Activated CD4-positive, alpha-beta T cell treated with anti-CD3 and anti-CD28 coated beads, Interleukin-2, Interleukin-6, amounts not matched to agents 100 ng/mL and 50 ng/mL, durations not matched to agents 16 hours and 8 hours (primary cell): ENCODE measurements at regions not wholly inside any gene's neighbourhood (a gene's known extent, or its start where the extent isn't known, plus 50 kb on each side); places are given as distances from the start of the nearest gene placed in this dataset.
"Not testable (repeated sequence)": the region's sequence is repeated elsewhere in the genome, so short reads cannot be mapped to it uniquely, and the experiment has no call there.

Experiments
- DNase-seq: peaks from one replicate; pipeline ENCODE4 v3.0.0-alpha.2; 2020

GRCh38 chr15:84094720-84095119, 140.9 kb upstream of the GOLGA6L4 start:
- not testable (repeated sequence) for DNase-seq

GRCh38 chr15:84097053-84097452, 138.5 kb upstream of the GOLGA6L4 start:
- DNase-seq = not testable (repeated sequence)

- DNase-seq = no peak
Observed at GRCh38 chr15:84098604-84099003, 137.0 kb upstream of the GOLGA6L4 start.

- DNase-seq = no peak
Observed at GRCh38 chr15:84099181-84099580, 136.4 kb upstream of the GOLGA6L4 start.

- no peak for DNase-seq
Observed at GRCh38 chr15:84103345-84103744, 132.2 kb upstream of the GOLGA6L4 start.

GRCh38 chr15:84104853-84105252, 130.7 kb upstream of the GOLGA6L4 start:
- no peak for DNase-seq

GRCh38 chr15:84108728-84109127, 126.8 kb upstream of the GOLGA6L4 start:
- DNase-seq = no peak

GRCh38 chr15:84111575-84111974, 124.0 kb upstream of the GOLGA6L4 start:
- DNase-seq = no peak

- DNase-seq = no peak
Observed at GRCh38 chr15:84112025-84112424, 123.5 kb upstream of the GOLGA6L4 start.

GRCh38 chr15:84113919-84114318, 121.7 kb upstream of the GOLGA6L4 start:
- no peak for DNase-seq

GRCh38 chr15:84114680-84115079, 120.9 kb upstream of the GOLGA6L4 start:
- DNase-seq = not testable (repeated sequence)

- DNase-seq = not testable (repeated sequence)
Observed at GRCh38 chr15:84119351-84119750, 116.2 kb upstream of the GOLGA6L4 start.

GRCh38 chr15:84120903-84121302, 114.7 kb upstream of the GOLGA6L4 start:
- DNase-seq = not testable (repeated sequence)

GRCh38 chr15:84128706-84129105, 106.9 kb upstream of the GOLGA6L4 start:
- not testable (repeated sequence) for DNase-seq

GRCh38 chr15:84130098-84130831, 105.3 kb upstream of the GOLGA6L4 start:
- not testable (repeated sequence) for DNase-seq

- DNase-seq = not testable (repeated sequence)
Observed at GRCh38 chr15:84135931-84136456, 99.6 kb upstream of the GOLGA6L4 start.

- peak; percentile 88 for DNase-seq
Observed at GRCh38 chr15:84142888-84143337, 92.7 kb upstream of the GOLGA6L4 start.

- DNase-seq = peak; percentile 6
Observed at GRCh38 chr15:84143753-84144314, 91.7 kb upstream of the GOLGA6L4 start.

GRCh38 chr15:84144946-84145345, 90.6 kb upstream of the GOLGA6L4 start:
- not testable (repeated sequence) for DNase-seq

GRCh38 chr15:84146299-84146698, 89.3 kb upstream of the GOLGA6L4 start:
- not testable (repeated sequence) for DNase-seq

GRCh38 chr15:84147307-84147706, 88.3 kb upstream of the GOLGA6L4 start:
- DNase-seq = not testable (repeated sequence)

- no peak for DNase-seq
Observed at GRCh38 chr15:84151205-84151931, 84.2 kb upstream of the GOLGA6L4 start.

GRCh38 chr15:84152381-84152979, 83.1 kb upstream of the GOLGA6L4 start:
- DNase-seq = not testable (repeated sequence)
